ENCODE measurements at regions not wholly inside any gene's neighbourhood (a gene's known extent, or its start where the extent isn't known, plus 50 kb on each side); places are given as distances from the start of the nearest gene placed in this dataset.
"Not testable (repeated sequence)": the region's sequence is repeated elsewhere in the genome, so short reads cannot be mapped to it uniquely, and the experiment has no call there.

- ATAC-seq (ENCODE audit: low FRiP score) (no peak), DNase-seq (no peak)
- WGBS, 2 donors = 80 to 83% methylated on average over 2 of the region's 2 CpGs
- no peaks in the 10 kb centered on the region for H3K36me3 ChIP-seq (ENCODE audit: control insufficient read depth in 1 of 2, insufficient read depth in 2 of 2, low read length in 1 of 2)
- H3K9me3 ChIP-seq (ENCODE audit: control insufficient read depth, low read length) = no peaks in the 10 kb centered on the region
- H3K4me1 ChIP-seq (ENCODE audit: control insufficient read depth in 1 of 2, insufficient read depth in 2 of 2, low read length in 2 of 2) = no peaks in the 10 kb centered on the region
- no peaks in the 10 kb centered on the region for H3K27me3 ChIP-seq (ENCODE audit: control insufficient read depth in 1 of 2, insufficient read depth in 2 of 2, low read length in 1 of 2)
- no peak overlapping the region for H3K4me3 ChIP-seq (ENCODE audit: low read length in 2 of 2)
- no peak overlapping the region for H3K27ac ChIP-seq (ENCODE audit: low read depth in 1 of 2, low read length in 2 of 2)
- intact Hi-C loops (cut with DNase I) = no loop called here
Measured at GRCh38 chr4:160716551-160716950, 1447.2 kb downstream of the FSTL5 start.

GRCh38 chr4:160717848-160718247 lies 1446.0 kb downstream of the FSTL5 start:
- H3K4me1 ChIP-seq (ENCODE audit: control insufficient read depth in 1 of 2, insufficient read depth in 2 of 2, low read length in 2 of 2) = no peaks in the 10 kb centered on the region
- ATAC-seq (ENCODE audit: low FRiP score) = no peak
- intact Hi-C loops (cut with DNase I) = no loop called here

GRCh38 chr4:160724063-160724462 lies 1439.7 kb downstream of the FSTL5 start:
- no peaks in the 10 kb centered on the region for H3K27me3 ChIP-seq (ENCODE audit: control insufficient read depth in 1 of 2, insufficient read depth in 2 of 2, low read length in 1 of 2)
- no peaks in the 10 kb centered on the region for H3K36me3 ChIP-seq (ENCODE audit: control insufficient read depth in 1 of 2, insufficient read depth in 2 of 2, low read length in 1 of 2)
- DNase-seq (no peak), ATAC-seq (ENCODE audit: low FRiP score) (no peak)
- intact Hi-C loops (cut with DNase I) = no loop called here
- no peaks in the 10 kb centered on the region for H3K4me1 ChIP-seq (ENCODE audit: control insufficient read depth in 1 of 2, insufficient read depth in 2 of 2, low read length in 2 of 2)
- H3K9me3 ChIP-seq (ENCODE audit: control insufficient read depth, low read length) = no peaks in the 10 kb centered on the region
- H3K27ac ChIP-seq (ENCODE audit: low read depth in 1 of 2, low read length in 2 of 2) = no peak overlapping the region
- no peak overlapping the region for H3K4me3 ChIP-seq (ENCODE audit: low read length in 2 of 2)

More at GRCh38 chr4:160717848-160718247, 1446.0 kb downstream of the FSTL5 start:
- Histone ChIP-seq H3K36me3 (ENCODE audit: control insufficient read depth in 1 of 2, insufficient read depth in 2 of 2, low read length in 1 of 2) (no peaks in the 10 kb centered on the region), H3K27me3 (ENCODE audit: control insufficient read depth in 1 of 2, insufficient read depth in 2 of 2, low read length in 1 of 2) (no peaks in the 10 kb centered on the region), H3K9me3 (ENCODE audit: control insufficient read depth, low read length) (no peaks in the 10 kb centered on the region), H3K4me3 (ENCODE audit: low read length in 2 of 2) (no peak overlapping the region), H3K27ac (ENCODE audit: low read depth in 1 of 2, low read length in 2 of 2) (no peak overlapping the region)
- 75 to 80% methylated on average over 2 of the region's 2 CpGs for WGBS, 2 donors
- no peak for DNase-seq

DNA sequence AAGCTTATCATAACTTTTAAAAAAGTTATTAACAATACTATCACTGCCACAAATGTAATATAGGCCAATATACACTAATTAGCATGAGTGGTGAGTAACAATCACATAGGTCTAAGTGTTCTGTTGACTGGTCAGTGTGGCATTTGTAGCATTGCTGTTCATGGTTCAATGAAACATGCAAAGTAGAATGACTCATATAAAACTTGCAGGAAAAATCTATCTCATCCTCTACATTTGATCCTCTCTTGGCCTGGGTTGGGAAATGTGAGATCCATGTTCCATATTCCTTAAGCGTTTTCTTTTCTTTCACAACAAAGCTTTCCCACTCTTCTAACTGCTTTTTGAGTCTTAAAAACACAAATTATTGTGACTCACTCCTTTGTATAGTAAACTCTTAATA lies 1418.7 kb downstream of the FSTL5 start:
- H3K36me3 ChIP-seq (ENCODE audit: control insufficient read depth in 1 of 2, insufficient read depth in 2 of 2, low read length in 1 of 2) = no peaks in the 10 kb centered on the region
- H3K27ac ChIP-seq (ENCODE audit: low read depth in 1 of 2, low read length in 2 of 2) = no peak overlapping the region
- DNase-seq (no peak), ATAC-seq (ENCODE audit: low FRiP score) (no peak)
- WGBS, 2 donors = 87 to 88% methylated on average over 1 of the region's 1 CpG
- no peaks in the 10 kb centered on the region for H3K27me3 ChIP-seq (ENCODE audit: control insufficient read depth in 1 of 2, insufficient read depth in 2 of 2, low read length in 1 of 2)
- no peaks in the 10 kb centered on the region for H3K4me1 ChIP-seq (ENCODE audit: control insufficient read depth in 1 of 2, insufficient read depth in 2 of 2, low read length in 2 of 2)
- intact Hi-C loops (cut with DNase I) = no loop called here
- no peaks in the 10 kb centered on the region for H3K9me3 ChIP-seq (ENCODE audit: control insufficient read depth, low read length)
- H3K4me3 ChIP-seq (ENCODE audit: low read length in 2 of 2) = no peak overlapping the region

- ATAC-seq (ENCODE audit: low FRiP score); DNase-seq; intact Hi-C loops (cut with DNase I); H3K27me3 ChIP-seq (ENCODE audit: control insufficient read depth in 1 of 2, insufficient read depth in 2 of 2, low read length in 1 of 2); H3K9me3 ChIP-seq (ENCODE audit: control insufficient read depth, low read length); H3K4me3 ChIP-seq (ENCODE audit: low read length in 2 of 2); H3K27ac ChIP-seq (ENCODE audit: low read depth in 1 of 2, low read length in 2 of 2); H3K36me3 ChIP-seq (ENCODE audit: control insufficient read depth in 1 of 2, insufficient read depth in 2 of 2, low read length in 1 of 2); H3K4me1 ChIP-seq (ENCODE audit: control insufficient read depth in 1 of 2, insufficient read depth in 2 of 2, low read length in 2 of 2): not testable (repeated sequence)
- WGBS, 2 donors = 89% methylated on average over 8 of the region's 8 CpGs
Measured at GRCh38 chr4:160746585-160746984, 1417.2 kb downstream of the FSTL5 start.

- no peak overlapping the region for H3K4me3 ChIP-seq (ENCODE audit: low read length in 2 of 2)
- DNase-seq = no peak
Measured at GRCh38 chr4:160772668-160773067, 1391.1 kb downstream of the FSTL5 start.

DNA sequence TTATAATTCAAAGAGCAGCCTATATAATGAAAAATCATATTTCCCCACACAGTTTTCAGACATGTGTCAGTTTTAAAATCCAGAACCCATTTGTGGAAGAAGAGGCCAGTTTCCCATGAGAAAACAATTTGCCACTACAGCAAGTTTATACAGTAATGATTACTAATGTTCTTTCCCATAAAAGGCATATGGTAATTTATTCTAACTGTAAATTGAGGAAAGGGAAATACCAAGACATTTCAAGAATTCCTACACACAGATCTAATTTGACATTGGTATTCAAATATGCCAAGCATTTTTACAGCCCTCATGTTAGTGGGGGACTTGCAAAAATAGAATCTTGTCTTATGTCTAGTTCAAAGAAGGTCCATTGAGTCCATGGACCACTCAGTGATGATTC lies 1368.6 kb downstream of the FSTL5 start:
- H3K27me3 ChIP-seq (ENCODE audit: control insufficient read depth in 1 of 2, insufficient read depth in 2 of 2, low read length in 1 of 2) = no peaks in the 10 kb centered on the region
- no peak overlapping the region for H3K4me3 ChIP-seq (ENCODE audit: low read length in 2 of 2)
- H3K4me1 ChIP-seq (ENCODE audit: control insufficient read depth in 1 of 2, insufficient read depth in 2 of 2, low read length in 2 of 2) = no peaks in the 10 kb centered on the region
- no peak overlapping the region for H3K27ac ChIP-seq (ENCODE audit: low read depth in 1 of 2, low read length in 2 of 2)
- intact Hi-C loops (cut with DNase I) = no loop called here
- no peak for ATAC-seq (ENCODE audit: low FRiP score)
- H3K9me3 ChIP-seq (ENCODE audit: control insufficient read depth, low read length) = peaks cover 3% of the 10 kb centered on the region
- DNase-seq = no peak
- no peaks in the 10 kb centered on the region for H3K36me3 ChIP-seq (ENCODE audit: control insufficient read depth in 1 of 2, insufficient read depth in 2 of 2, low read length in 1 of 2)

More at GRCh38 chr4:160772668-160773067, 1391.1 kb downstream of the FSTL5 start:
- intact Hi-C loops (cut with DNase I) = no loop called here
- no peaks in the 10 kb centered on the region for H3K9me3 ChIP-seq (ENCODE audit: control insufficient read depth, low read length)
- H3K27me3 ChIP-seq (ENCODE audit: control insufficient read depth in 1 of 2, insufficient read depth in 2 of 2, low read length in 1 of 2) = no peaks in the 10 kb centered on the region
- WGBS, 2 donors = 88 to 91% methylated on average over 2 of the region's 2 CpGs
- H3K27ac ChIP-seq (ENCODE audit: low read depth in 1 of 2, low read length in 2 of 2) = no peak overlapping the region
- ATAC-seq (ENCODE audit: low FRiP score) = no peak
- H3K4me1 ChIP-seq (ENCODE audit: control insufficient read depth in 1 of 2, insufficient read depth in 2 of 2, low read length in 2 of 2) = no peaks in the 10 kb centered on the region
- H3K36me3 ChIP-seq (ENCODE audit: control insufficient read depth in 1 of 2, insufficient read depth in 2 of 2, low read length in 1 of 2) = no peaks in the 10 kb centered on the region

DNA sequence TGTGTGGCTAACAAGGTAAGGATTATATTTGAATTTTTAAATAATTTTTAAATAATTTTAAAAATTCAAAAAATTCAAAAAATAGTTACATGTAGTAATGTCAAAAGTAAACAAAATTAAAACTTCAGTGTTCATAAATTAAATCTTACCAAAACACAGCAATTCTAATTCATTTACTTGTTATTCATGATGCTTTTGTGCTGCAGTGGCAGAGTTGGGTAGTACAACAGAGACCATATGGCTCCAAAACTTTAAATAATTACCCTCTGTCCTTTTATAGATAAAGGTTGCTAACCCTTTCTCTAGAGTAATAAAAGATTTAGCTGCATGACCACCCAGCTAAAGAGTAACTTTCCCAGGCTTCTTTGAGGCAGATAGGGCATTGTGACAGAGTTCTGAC lies 1355.6 kb downstream of the FSTL5 start:
- H3K27me3 ChIP-seq (ENCODE audit: control insufficient read depth in 1 of 2, insufficient read depth in 2 of 2, low read length in 1 of 2) = no peaks in the 10 kb centered on the region
- ATAC-seq (ENCODE audit: low FRiP score) = no peak
- intact Hi-C loops (cut with DNase I) = no loop called here

DNA sequence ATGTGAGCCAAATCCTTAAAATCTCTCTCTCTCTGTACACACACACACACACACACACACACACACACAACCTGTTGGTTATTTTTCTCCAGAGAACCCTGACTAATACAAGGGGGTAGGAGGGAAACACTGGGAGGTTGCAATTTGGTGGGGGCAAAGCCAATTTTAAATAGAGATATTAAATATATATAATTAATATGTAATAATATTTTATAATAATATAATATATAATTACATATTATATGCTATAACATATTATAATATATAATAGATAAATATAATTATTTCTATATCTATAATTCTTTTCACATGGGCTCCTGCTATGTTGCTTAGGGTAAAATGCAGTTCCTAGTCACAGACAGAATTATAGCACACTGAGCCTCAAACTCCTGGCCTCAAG lies 1354.2 kb downstream of the FSTL5 start:
- H3K36me3 ChIP-seq (ENCODE audit: control insufficient read depth in 1 of 2, insufficient read depth in 2 of 2, low read length in 1 of 2) = no peaks in the 10 kb centered on the region
- no peak overlapping the region for H3K27ac ChIP-seq (ENCODE audit: low read depth in 1 of 2, low read length in 2 of 2)
- H3K27me3 ChIP-seq (ENCODE audit: control insufficient read depth in 1 of 2, insufficient read depth in 2 of 2, low read length in 1 of 2) = no peaks in the 10 kb centered on the region
- intact Hi-C loops (cut with DNase I) = no loop called here
- no peak for ATAC-seq (ENCODE audit: low FRiP score)
- H3K4me3 ChIP-seq (ENCODE audit: low read length in 2 of 2) = no peak overlapping the region
- H3K4me1 ChIP-seq (ENCODE audit: control insufficient read depth in 1 of 2, insufficient read depth in 2 of 2, low read length in 2 of 2) = no peaks in the 10 kb centered on the region
- no peaks in the 10 kb centered on the region for H3K9me3 ChIP-seq (ENCODE audit: control insufficient read depth, low read length)
- DNase-seq = no peak

More for the DNA sequence above, 1355.6 kb downstream of the FSTL5 start:
- no peaks in the 10 kb centered on the region for H3K36me3 ChIP-seq (ENCODE audit: control insufficient read depth in 1 of 2, insufficient read depth in 2 of 2, low read length in 1 of 2)
- H3K4me3 ChIP-seq (ENCODE audit: low read length in 2 of 2) = no peak overlapping the region
- H3K4me1 ChIP-seq (ENCODE audit: control insufficient read depth in 1 of 2, insufficient read depth in 2 of 2, low read length in 2 of 2) = no peaks in the 10 kb centered on the region
- DNase-seq = no peak
- H3K27ac ChIP-seq (ENCODE audit: low read depth in 1 of 2, low read length in 2 of 2) = no peak overlapping the region
- no peaks in the 10 kb centered on the region for H3K9me3 ChIP-seq (ENCODE audit: control insufficient read depth, low read length)
